SK-N-SH (cell line): ENCODE measurements at regions not wholly inside any gene's neighbourhood (a gene's known extent, or its start where the extent isn't known, plus 50 kb on each side); places are given as distances from the start of the nearest gene placed in this dataset.

Experiments used
- CTCF ChIA-PET: fragments of 300-600, 350-600 bp; formaldehyde crosslinking; extraction: SDS; loops from one replicate; lab custom pipeline; 2021; lab: Yijun Ruan, JAX
- POLR2A ChIA-PET: fragments of 350-600 bp; sonication (Branson Sonifier 250); formaldehyde crosslinking; extraction: SDS; loops from one replicate; lab custom pipeline; 2020; ENCODE audit warnings: antibody characterized with exemption, inconsistent platforms; lab: Yijun Ruan, JAX
- DNase-seq: peaks from one replicate; pipeline ENCODE4 v3.0.0; 2012
- H2AFZ ChIP-seq: fragments of 200-600 bp; sonication (generic); 2 replicates; pipeline ENCODE4 v1.8.1; 2016; ENCODE audit warnings: antibody characterized with exemption, mild to moderate bottlenecking, low read depth
- H3F3A ChIP-seq: fragments of 200-600 bp; sonication (generic); replicated peaks from 2 replicates; pipeline ENCODE3; 2016; ENCODE audit warnings: antibody characterized with exemption, mild to moderate bottlenecking; ENCODE audit not compliant: insufficient read depth
- H3K27ac ChIP-seq, 2 experiments: fragments of 200-500 bp in 1 of 2; fragments of 200-600 bp in 1 of 2; sonication (Bioruptor generic) in 1 of 2; sonication (generic), shearing (Covaris generic) in 1 of 2; 2 replicates each; pipeline versions ENCODE4 v1.5.1 to v1.6.1; 2014 to 2016; ENCODE audit warnings: low read depth in 2 of 2, inconsistent platforms in 1 of 2, low read length in 1 of 2, mild to moderate bottlenecking in 1 of 2, mixed read lengths in 1 of 2
- H3K27me3 ChIP-seq: fragments of 200-600 bp; sonication (generic), shearing (Covaris generic); 2 replicates; pipeline ENCODE4 v1.6.1; 2016; ENCODE audit warnings: mixed run types; ENCODE audit not compliant: insufficient read depth
- H3K36me3 ChIP-seq, 2 experiments: fragments of 200-500 bp in 1 of 2; fragments of 200-600 bp in 1 of 2; sonication (Bioruptor generic) in 1 of 2; sonication (generic) in 1 of 2; replicated peaks in 1 of 2; 2 replicates each; pipeline versions ENCODE3 to v1.5.1; 2014 to 2016; ENCODE audit warnings: low read length in 1 of 2, mild to moderate bottlenecking in 1 of 2; ENCODE audit not compliant: insufficient read depth in 2 of 2, control insufficient read depth in 1 of 2
- H3K4me1 ChIP-seq, 2 experiments: fragments of 200-500 bp in 1 of 2; fragments of 200-600 bp in 1 of 2; sonication (Bioruptor generic) in 1 of 2; sonication (generic), shearing (Covaris generic) in 1 of 2; 2 replicates each; pipeline versions ENCODE4 v1.5.1 to v1.6.1; 2014 to 2016; ENCODE audit warnings: low read depth in 1 of 2, low read length in 1 of 2, mixed run types in 1 of 2; ENCODE audit not compliant: insufficient read depth in 2 of 2, control insufficient read depth in 1 of 2
- H3K4me2 ChIP-seq: fragments of 200-600 bp; sonication (generic), shearing (Covaris generic); 2 replicates; pipeline ENCODE4 v1.6.1; 2017; ENCODE audit warnings: mixed run types
- H3K4me3 ChIP-seq, 2 experiments: fragments of 200-500 bp in 1 of 2; fragments of 200-600 bp in 1 of 2; sonication (Bioruptor generic) in 1 of 2; sonication (generic), shearing (Covaris generic) in 1 of 2; 2 replicates each; pipeline versions ENCODE4 v1.5.1 to v1.8.1; 2014 to 2016; ENCODE audit warnings: low read depth in 2 of 2, inconsistent platforms in 1 of 2, low read length in 1 of 2, mild to moderate bottlenecking in 1 of 2, mixed read lengths in 1 of 2, moderate library complexity in 1 of 2
- H3K79me2 ChIP-seq: fragments of 200-600 bp; sonication (generic); 2 replicates; pipeline ENCODE4 v1.8.1; 2017; ENCODE audit warnings: mild to moderate bottlenecking; ENCODE audit not compliant: insufficient read depth
- H3K9ac ChIP-seq: fragments of 200-600 bp; sonication (generic); 2 replicates; pipeline ENCODE4 v1.6.1; 2017; ENCODE audit warnings: mixed run types
- H3K9me2 ChIP-seq: fragments of 200-600 bp; sonication (generic); 2 replicates; pipeline ENCODE4 v1.6.1; 2017; ENCODE audit warnings: mixed run types
- H3K9me3 ChIP-seq: fragments of 200-600 bp; sonication (generic); 2 replicates; pipeline ENCODE4 v1.6.1; 2017; ENCODE audit warnings: mixed run types, mild to moderate bottlenecking, moderate library complexity
- H4K20me1 ChIP-seq: fragments of 200-600 bp; sonication (generic); 2 replicates; pipeline ENCODE4 v1.6.1; 2017; ENCODE audit warnings: mild to moderate bottlenecking, mixed run types; ENCODE audit not compliant: insufficient read depth
- CHD2 ChIP-seq: fragments of 150-350 bp; IDR thresholded peaks from 2 replicates; pipeline ENCODE4 v1.6.1; 2018; ENCODE audit warnings: low read length; ENCODE audit not compliant: partially characterized antibody
- EP300 ChIP-seq, 2 experiments: IDR thresholded peaks; 2 replicates each; pipeline versions ENCODE4 v1.4.0 to v1.6.1; 2012; ENCODE audit warnings: borderline replicate concordance in 1 of 2, low read depth in 1 of 2, low read length in 1 of 2
- EZH2phosphoT487 ChIP-seq: fragments of 200-600 bp; sonication (generic); IDR thresholded peaks from 2 replicates; pipeline ENCODE4 v1.6.1; 2017; ENCODE audit warnings: low read depth, mixed run types, mild to moderate bottlenecking, antibody characterized with exemption, moderate library complexity, borderline replicate concordance
- FOXJ3 ChIP-seq: sonication (generic); formaldehyde crosslinking; IDR thresholded peaks from 2 replicates; pipeline ENCODE4 v1.5.1; 2020; ENCODE audit warnings: mild to moderate bottlenecking, missing genetic modification reagents
- FOXM1 ChIP-seq: IDR thresholded peaks from 2 replicates; pipeline ENCODE4 v1.4.0; 2012; ENCODE audit warnings: low read depth, mild to moderate bottlenecking
- GABPA ChIP-seq: IDR thresholded peaks from 2 replicates; pipeline ENCODE4 v1.4.0; 2012; ENCODE audit warnings: low read depth, mild to moderate bottlenecking
- JUND ChIP-seq: IDR thresholded peaks from 2 replicates; pipeline ENCODE4 v1.4.0; 2012
- MEF2A ChIP-seq: IDR thresholded peaks from 2 replicates; pipeline ENCODE4 v1.4.0; 2012; ENCODE audit warnings: low read depth, borderline replicate concordance
- NFIC ChIP-seq: IDR thresholded peaks from 2 replicates; pipeline ENCODE4 v1.4.0; 2012; ENCODE audit warnings: borderline replicate concordance
- NRF1 ChIP-seq: IDR thresholded peaks from 2 replicates; pipeline ENCODE4 v1.6.1; 2012; ENCODE audit warnings: low read depth, mild to moderate bottlenecking, low read length
- POLR2AphosphoS5 ChIP-seq: IDR thresholded peaks from 2 replicates; pipeline ENCODE4 v1.6.1; 2012; ENCODE audit warnings: low read depth, low read length
- RCOR1 ChIP-seq: fragments of 150-350 bp; IDR thresholded peaks from 2 replicates; pipeline ENCODE4 v1.6.1; 2017; ENCODE audit warnings: antibody characterized with exemption, low read length
- SIN3A ChIP-seq: IDR thresholded peaks from 2 replicates; pipeline ENCODE4 v1.6.1; 2012; ENCODE audit warnings: low read depth, mild to moderate bottlenecking, low read length, moderate library complexity, borderline replicate concordance
- SMC3 ChIP-seq: IDR thresholded peaks from 2 replicates; pipeline ENCODE4 v1.6.1; 2012; ENCODE audit warnings: low read depth, low read length, improper control_type of control experiment
- TAF1 ChIP-seq: IDR thresholded peaks from 2 replicates; pipeline ENCODE4 v1.6.1; 2012; ENCODE audit warnings: low read depth, mild to moderate bottlenecking, low read length, moderate library complexity, borderline replicate concordance
- TEAD4 ChIP-seq: IDR thresholded peaks from 2 replicates; pipeline ENCODE4 v1.4.0; 2012; ENCODE audit warnings: mild to moderate bottlenecking, borderline replicate concordance; ENCODE audit not compliant: insufficient read depth
- YY1 ChIP-seq: IDR thresholded peaks from 2 replicates; pipeline ENCODE4 v1.4.0; 2012; ENCODE audit warnings: low read depth, mild to moderate bottlenecking
- WGBS: methylation state at CpG from one replicate; pipeline ENCODE4 v1.1.6; 2017; ENCODE audit warnings: low lambda C conversion rate; 5-methylcytosine and 5-hydroxymethylcytosine counted together
- TF ChIP-seq, protein P1 (sequence below): IDR thresholded peaks from 2 replicates; pipeline ENCODE4; 2012
- TF ChIP-seq, protein P2 (sequence below): IDR thresholded peaks from 2 replicates; pipeline ENCODE4 v1.4.0; 2012; ENCODE audit warnings: low read depth, borderline replicate concordance
- TF ChIP-seq, protein P3 (sequence below): IDR thresholded peaks from 2 replicates; pipeline ENCODE4 v1.6.1; 2012; ENCODE audit warnings: mild to moderate bottlenecking, low read depth, low read length, moderate library complexity
- TF ChIP-seq, protein P4 (sequence below): fragments of 200-600 bp; sonication (generic); IDR thresholded peaks from 2 replicates; pipeline ENCODE4 v1.6.1; 2017; ENCODE audit warnings: antibody characterized with exemption, mild to moderate bottlenecking, moderate library complexity

DNA sequence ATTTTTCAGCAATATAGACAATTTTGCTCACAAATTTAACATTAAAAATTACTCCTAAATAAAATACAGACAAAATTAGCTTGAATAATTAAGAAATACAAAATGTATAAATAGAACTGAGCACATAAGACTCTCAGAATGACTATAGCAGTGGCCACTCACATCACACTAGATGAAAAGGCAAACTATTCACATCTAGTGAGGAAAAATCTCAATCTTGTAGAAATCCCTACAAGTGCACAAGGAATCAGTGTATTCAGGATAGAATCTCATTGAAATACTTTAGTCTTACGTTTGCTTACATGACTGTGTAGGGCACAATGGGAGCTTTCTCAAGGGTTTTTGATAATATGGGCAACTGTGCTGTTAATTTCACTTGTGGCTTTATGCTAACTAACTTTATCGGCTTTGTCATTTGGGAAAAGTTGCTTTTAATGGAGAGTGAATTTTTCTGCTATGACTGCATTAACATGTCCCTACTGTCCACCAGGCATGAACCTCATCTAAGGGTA, 678.9 kb upstream of the LRRTM4 start:
- no peak overlapping the region for H3K27ac ChIP-seq
- POLR2A ChIA-PET, result no interaction called here
- no peaks in the 10 kb centered on the region for H3K27me3 ChIP-seq
- H3F3A ChIP-seq, result no peaks in the 10 kb centered on the region
- no peaks in the 10 kb centered on the region for H3K36me3 ChIP-seq
- no peaks in the 10 kb centered on the region for H3K4me1 ChIP-seq
- no peaks in the 10 kb centered on the region for H4K20me1 ChIP-seq
- no peak overlapping the region for H3K4me2 ChIP-seq
- H3K9ac ChIP-seq, result no peak overlapping the region
- no peak for TF ChIP-seq EP300 (IDR thresholded peaks at IDR 0.05; ENCODE audit: borderline replicate concordance in 1 of 2, low read depth in 1 of 2, low read length in 1 of 2)
- TF ChIP-seq, protein P1, sequence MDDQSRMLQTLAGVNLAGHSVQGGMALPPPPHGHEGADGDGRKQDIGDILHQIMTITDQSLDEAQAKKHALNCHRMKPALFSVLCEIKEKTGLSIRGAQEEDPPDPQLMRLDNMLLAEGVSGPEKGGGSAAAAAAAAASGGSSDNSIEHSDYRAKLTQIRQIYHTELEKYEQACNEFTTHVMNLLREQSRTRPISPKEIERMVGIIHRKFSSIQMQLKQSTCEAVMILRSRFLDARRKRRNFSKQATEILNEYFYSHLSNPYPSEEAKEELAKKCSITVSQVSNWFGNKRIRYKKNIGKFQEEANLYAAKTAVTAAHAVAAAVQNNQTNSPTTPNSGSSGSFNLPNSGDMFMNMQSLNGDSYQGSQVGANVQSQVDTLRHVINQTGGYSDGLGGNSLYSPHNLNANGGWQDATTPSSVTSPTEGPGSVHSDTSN, result no peak
- TF ChIP-seq NRF1, result no peak
- no peak for TF ChIP-seq FOXM1
- TF ChIP-seq TEAD4, result no peak
- TF ChIP-seq, all 33 proteins: peak for 0
- Histone ChIP-seq H3K9me3 (no peaks in the 10 kb centered on the region; the same call in 1 of the 2 replicates), H3K79me2 (no peaks in the 10 kb centered on the region), H2AFZ (no peak overlapping the region), H3K4me3 (no peak overlapping the region), H3K9me2 (no peaks in the 10 kb centered on the region)
- 29% methylated on average over 2 of the region's 2 CpGs for WGBS
- CTCF ChIA-PET, result no interaction called here
- DNase-seq, result no peak

DNA sequence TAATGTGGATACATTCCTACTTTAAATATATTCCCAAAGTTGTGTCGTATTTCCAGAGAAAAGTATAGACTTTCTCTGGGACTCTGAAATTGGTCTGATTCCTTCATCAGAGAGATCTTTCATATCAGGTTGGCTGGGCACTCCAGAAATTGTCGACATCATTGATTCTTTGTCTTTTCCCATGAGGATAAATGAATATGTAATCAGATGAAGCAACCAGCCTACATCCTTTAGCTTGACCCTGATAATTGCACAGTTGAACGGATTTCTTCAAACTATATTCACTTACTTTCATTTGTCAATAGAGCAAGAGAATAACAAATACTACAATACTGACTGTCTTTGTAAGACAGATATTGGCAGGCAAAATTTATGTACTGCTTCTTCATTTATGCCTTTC, 680.2 kb upstream of the LRRTM4 start:
- H2AFZ ChIP-seq, result no peak overlapping the region
- no peaks in the 10 kb centered on the region for H4K20me1 ChIP-seq
- H3K27ac ChIP-seq, result no peak overlapping the region
- H3K4me3 ChIP-seq, result no peak overlapping the region
- no peaks in the 10 kb centered on the region for H3K79me2 ChIP-seq
- ChIA-PET POLR2A (no interaction called here), CTCF (no interaction called here)
- H3K9me3 ChIP-seq, result no peaks in the 10 kb centered on the region; the same call in 1 of the 2 replicates
- no peaks in the 10 kb centered on the region for H3K4me1 ChIP-seq
- DNase-seq, result no peak
- H3K9ac ChIP-seq, result no peak overlapping the region
- 19% methylated on average over 3 of the region's 3 CpGs for WGBS
- TF ChIP-seq CHD2, result no peak
- TF ChIP-seq RCOR1, result no peak
- TF ChIP-seq, protein P2, sequence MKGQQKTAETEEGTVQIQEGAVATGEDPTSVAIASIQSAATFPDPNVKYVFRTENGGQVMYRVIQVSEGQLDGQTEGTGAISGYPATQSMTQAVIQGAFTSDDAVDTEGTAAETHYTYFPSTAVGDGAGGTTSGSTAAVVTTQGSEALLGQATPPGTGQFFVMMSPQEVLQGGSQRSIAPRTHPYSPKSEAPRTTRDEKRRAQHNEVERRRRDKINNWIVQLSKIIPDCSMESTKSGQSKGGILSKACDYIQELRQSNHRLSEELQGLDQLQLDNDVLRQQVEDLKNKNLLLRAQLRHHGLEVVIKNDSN, result no peak
- TF ChIP-seq TAF1, result no peak
- TF ChIP-seq NRF1, result no peak
- no peak for TF ChIP-seq JUND
- TF ChIP-seq MEF2A, result no peak
- no peak for TF ChIP-seq NFIC
- TF ChIP-seq FOXJ3 (CRISPR knock-in tag), result no peak
- TF ChIP-seq SMC3, result no peak
- TF ChIP-seq, protein P3, sequence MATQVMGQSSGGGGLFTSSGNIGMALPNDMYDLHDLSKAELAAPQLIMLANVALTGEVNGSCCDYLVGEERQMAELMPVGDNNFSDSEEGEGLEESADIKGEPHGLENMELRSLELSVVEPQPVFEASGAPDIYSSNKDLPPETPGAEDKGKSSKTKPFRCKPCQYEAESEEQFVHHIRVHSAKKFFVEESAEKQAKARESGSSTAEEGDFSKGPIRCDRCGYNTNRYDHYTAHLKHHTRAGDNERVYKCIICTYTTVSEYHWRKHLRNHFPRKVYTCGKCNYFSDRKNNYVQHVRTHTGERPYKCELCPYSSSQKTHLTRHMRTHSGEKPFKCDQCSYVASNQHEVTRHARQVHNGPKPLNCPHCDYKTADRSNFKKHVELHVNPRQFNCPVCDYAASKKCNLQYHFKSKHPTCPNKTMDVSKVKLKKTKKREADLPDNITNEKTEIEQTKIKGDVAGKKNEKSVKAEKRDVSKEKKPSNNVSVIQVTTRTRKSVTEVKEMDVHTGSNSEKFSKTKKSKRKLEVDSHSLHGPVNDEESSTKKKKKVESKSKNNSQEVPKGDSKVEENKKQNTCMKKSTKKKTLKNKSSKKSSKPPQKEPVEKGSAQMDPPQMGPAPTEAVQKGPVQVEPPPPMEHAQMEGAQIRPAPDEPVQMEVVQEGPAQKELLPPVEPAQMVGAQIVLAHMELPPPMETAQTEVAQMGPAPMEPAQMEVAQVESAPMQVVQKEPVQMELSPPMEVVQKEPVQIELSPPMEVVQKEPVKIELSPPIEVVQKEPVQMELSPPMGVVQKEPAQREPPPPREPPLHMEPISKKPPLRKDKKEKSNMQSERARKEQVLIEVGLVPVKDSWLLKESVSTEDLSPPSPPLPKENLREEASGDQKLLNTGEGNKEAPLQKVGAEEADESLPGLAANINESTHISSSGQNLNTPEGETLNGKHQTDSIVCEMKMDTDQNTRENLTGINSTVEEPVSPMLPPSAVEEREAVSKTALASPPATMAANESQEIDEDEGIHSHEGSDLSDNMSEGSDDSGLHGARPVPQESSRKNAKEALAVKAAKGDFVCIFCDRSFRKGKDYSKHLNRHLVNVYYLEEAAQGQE, result no peak
- no peak for TF ChIP-seq SIN3A
- no peak for TF ChIP-seq GABPA
- TF ChIP-seq EZH2phosphoT487, result no peak
- TF ChIP-seq POLR2AphosphoS5, result no peak
- TF ChIP-seq, protein P4, sequence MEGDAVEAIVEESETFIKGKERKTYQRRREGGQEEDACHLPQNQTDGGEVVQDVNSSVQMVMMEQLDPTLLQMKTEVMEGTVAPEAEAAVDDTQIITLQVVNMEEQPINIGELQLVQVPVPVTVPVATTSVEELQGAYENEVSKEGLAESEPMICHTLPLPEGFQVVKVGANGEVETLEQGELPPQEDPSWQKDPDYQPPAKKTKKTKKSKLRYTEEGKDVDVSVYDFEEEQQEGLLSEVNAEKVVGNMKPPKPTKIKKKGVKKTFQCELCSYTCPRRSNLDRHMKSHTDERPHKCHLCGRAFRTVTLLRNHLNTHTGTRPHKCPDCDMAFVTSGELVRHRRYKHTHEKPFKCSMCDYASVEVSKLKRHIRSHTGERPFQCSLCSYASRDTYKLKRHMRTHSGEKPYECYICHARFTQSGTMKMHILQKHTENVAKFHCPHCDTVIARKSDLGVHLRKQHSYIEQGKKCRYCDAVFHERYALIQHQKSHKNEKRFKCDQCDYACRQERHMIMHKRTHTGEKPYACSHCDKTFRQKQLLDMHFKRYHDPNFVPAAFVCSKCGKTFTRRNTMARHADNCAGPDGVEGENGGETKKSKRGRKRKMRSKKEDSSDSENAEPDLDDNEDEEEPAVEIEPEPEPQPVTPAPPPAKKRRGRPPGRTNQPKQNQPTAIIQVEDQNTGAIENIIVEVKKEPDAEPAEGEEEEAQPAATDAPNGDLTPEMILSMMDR, result no peak
- no peak for TF ChIP-seq YY1
- no peak for TF ChIP-seq TEAD4
- TF ChIP-seq, all 33 proteins: peak for 0
- no peaks in the 10 kb centered on the region for H3F3A ChIP-seq
- no peaks in the 10 kb centered on the region for H3K36me3 ChIP-seq
- H3K9me2 ChIP-seq, result peaks cover 2% of the 10 kb centered on the region; the same call in 1 of the 2 replicates
- H3K27me3 ChIP-seq, result no peaks in the 10 kb centered on the region
- H3K4me2 ChIP-seq, result no peak overlapping the region
